Smooth muscle cell (in vitro differentiated cells): ENCODE measurements at regions not wholly inside any gene's neighbourhood (a gene's known extent, or its start where the extent isn't known, plus 50 kb on each side); places are given as distances from the start of the nearest gene placed in this dataset.

Experiments
- DNase-seq: peaks from one replicate; lab custom pipeline; 2025; ENCODE audit not compliant: unreplicated experiment; lab: John Stamatoyannopoulos, UW
- H2AFZ ChIP-seq: fragments of 200-600 bp; sonication (generic); 2 replicates; pipeline ENCODE4 v1.6.0; 2016; ENCODE audit warnings: antibody characterized with exemption, low read depth, mild to moderate bottlenecking
- H3F3A ChIP-seq: fragments of 200-600 bp; sonication (generic); 2 replicates; pipeline ENCODE4 v1.6.0; 2017; ENCODE audit warnings: antibody characterized with exemption, low read depth
- H3K27ac ChIP-seq: fragments of 200-600 bp; sonication (generic); 2 replicates; pipeline ENCODE4 v1.5.1; 2016; ENCODE audit warnings: low read depth, mild to moderate bottlenecking
- H3K27me3 ChIP-seq: fragments of 200-600 bp; sonication (generic); 2 replicates; pipeline ENCODE4 v1.6.1; 2016; ENCODE audit warnings: low read depth, mild to moderate bottlenecking
- H3K36me3 ChIP-seq: fragments of 200-600 bp; sonication (generic); 2 replicates; pipeline ENCODE4 v1.5.1; 2016; ENCODE audit warnings: low read depth
- H3K4me1 ChIP-seq: fragments of 200-600 bp; sonication (generic); 2 replicates; pipeline ENCODE4 v1.5.1; 2016; ENCODE audit warnings: low read depth
- H3K4me2 ChIP-seq: fragments of 200-600 bp; sonication (generic); 2 replicates; pipeline ENCODE4 v1.6.0; 2016; ENCODE audit warnings: mild to moderate bottlenecking
- H3K4me3 ChIP-seq: fragments of 200-600 bp; sonication (generic); 2 replicates; pipeline ENCODE4 v1.5.1; 2016; ENCODE audit warnings: mild to moderate bottlenecking
- H3K79me2 ChIP-seq: fragments of 200-600 bp; sonication (generic); 2 replicates; pipeline ENCODE4 v1.6.0; 2016; ENCODE audit warnings: low read depth, mild to moderate bottlenecking
- H3K9ac ChIP-seq: fragments of 200-600 bp; sonication (generic); 2 replicates; pipeline ENCODE4 v1.6.0; 2016; ENCODE audit warnings: low read depth
- H3K9me3 ChIP-seq: fragments of 200-600 bp; sonication (generic); replicated peaks from 2 replicates; pipeline ENCODE4 v1.5.1; 2016; ENCODE audit warnings: low read depth
- H4K20me1 ChIP-seq: fragments of 200-600 bp; sonication (generic); 2 replicates; pipeline ENCODE4 v1.6.0; 2016; ENCODE audit warnings: low read depth
- WGBS: methylation state at CpG from one replicate; pipeline ENCODE4 v1.1.7; 2016; ENCODE audit warnings: low lambda C conversion rate; 5-methylcytosine and 5-hydroxymethylcytosine counted together
- TF ChIP-seq, protein P1 (sequence below): fragments of 200-600 bp; sonication (generic); IDR thresholded peaks from 2 replicates; pipeline ENCODE4 v1.5.1; 2017; ENCODE audit warnings: borderline replicate concordance, mild to moderate bottlenecking, antibody characterized with exemption; ENCODE audit not compliant: insufficient read depth, poor library complexity, severe bottlenecking

DNA sequence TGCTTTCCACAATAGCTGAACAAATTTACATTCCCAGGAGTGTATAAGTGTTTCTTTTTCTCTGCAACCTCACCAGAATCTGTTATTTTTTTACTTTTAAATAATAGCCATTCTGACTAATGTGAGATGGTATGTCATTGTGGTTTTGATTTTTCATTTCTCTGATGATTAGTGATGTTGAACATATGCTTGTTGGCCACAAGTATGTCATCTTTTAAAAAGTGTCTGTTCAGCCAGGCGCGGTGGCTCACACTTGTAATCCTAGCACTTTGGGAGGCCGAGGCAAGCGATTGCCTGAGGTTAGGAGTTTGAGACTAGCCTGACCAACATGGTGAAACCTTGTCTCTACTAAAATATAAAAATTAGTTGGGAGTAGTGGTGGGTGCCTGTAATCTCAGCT is 619.3 kb downstream of the SI start:
- no peak overlapping the region for H3K9ac ChIP-seq
- H4K20me1 ChIP-seq, result no peaks in the 10 kb centered on the region
- no peak overlapping the region for H3K4me3 ChIP-seq
- no peak for DNase-seq
- WGBS, result 25% methylated on average over 4 of the region's 4 CpGs
- H3K9me3 ChIP-seq, result no peaks in the 10 kb centered on the region
- H3K4me2 ChIP-seq, result no peak overlapping the region
- H3K79me2 ChIP-seq, result no peaks in the 10 kb centered on the region
- no peaks in the 10 kb centered on the region for H3K4me1 ChIP-seq
- H2AFZ ChIP-seq, result no peak overlapping the region
- H3K27ac ChIP-seq, result no peak overlapping the region
- TF ChIP-seq, protein P1, sequence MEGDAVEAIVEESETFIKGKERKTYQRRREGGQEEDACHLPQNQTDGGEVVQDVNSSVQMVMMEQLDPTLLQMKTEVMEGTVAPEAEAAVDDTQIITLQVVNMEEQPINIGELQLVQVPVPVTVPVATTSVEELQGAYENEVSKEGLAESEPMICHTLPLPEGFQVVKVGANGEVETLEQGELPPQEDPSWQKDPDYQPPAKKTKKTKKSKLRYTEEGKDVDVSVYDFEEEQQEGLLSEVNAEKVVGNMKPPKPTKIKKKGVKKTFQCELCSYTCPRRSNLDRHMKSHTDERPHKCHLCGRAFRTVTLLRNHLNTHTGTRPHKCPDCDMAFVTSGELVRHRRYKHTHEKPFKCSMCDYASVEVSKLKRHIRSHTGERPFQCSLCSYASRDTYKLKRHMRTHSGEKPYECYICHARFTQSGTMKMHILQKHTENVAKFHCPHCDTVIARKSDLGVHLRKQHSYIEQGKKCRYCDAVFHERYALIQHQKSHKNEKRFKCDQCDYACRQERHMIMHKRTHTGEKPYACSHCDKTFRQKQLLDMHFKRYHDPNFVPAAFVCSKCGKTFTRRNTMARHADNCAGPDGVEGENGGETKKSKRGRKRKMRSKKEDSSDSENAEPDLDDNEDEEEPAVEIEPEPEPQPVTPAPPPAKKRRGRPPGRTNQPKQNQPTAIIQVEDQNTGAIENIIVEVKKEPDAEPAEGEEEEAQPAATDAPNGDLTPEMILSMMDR, result no peak
- no peaks in the 10 kb centered on the region for H3F3A ChIP-seq
- H3K27me3 ChIP-seq, result no peaks in the 10 kb centered on the region
- no peaks in the 10 kb centered on the region for H3K36me3 ChIP-seq

DNA sequence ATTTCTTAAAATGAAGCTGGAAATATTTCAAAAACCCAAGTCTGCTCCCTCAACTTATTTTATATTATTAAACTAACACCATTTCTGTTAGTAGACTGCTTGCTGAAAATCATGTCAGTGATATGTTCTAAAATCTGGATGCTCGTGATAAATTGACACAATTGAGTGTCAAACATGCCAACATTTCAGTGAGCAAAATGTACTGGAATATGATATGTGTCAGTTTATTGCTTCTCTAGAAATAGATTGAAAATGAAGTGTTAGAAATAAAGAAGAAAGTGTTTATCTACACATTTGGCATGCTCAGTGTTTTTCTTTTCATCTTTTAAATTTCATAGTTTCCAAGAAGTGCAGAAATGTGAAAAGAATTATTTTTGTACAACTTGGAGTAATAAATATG is 624.6 kb downstream of the SI start:
- Histone ChIP-seq H3K79me2 (no peaks in the 10 kb centered on the region), H2AFZ (no peak overlapping the region), H3K27ac (no peak overlapping the region), H4K20me1 (no peaks in the 10 kb centered on the region), H3K4me1 (no peaks in the 10 kb centered on the region), H3K4me2 (no peak overlapping the region), H3F3A (no peaks in the 10 kb centered on the region), H3K4me3 (no peak overlapping the region), H3K9ac (no peak overlapping the region), H3K36me3 (no peaks in the 10 kb centered on the region), H3K9me3 (no peaks in the 10 kb centered on the region), H3K27me3 (no peaks in the 10 kb centered on the region)
- TF ChIP-seq, protein P1, result no peak
- DNase-seq, result no peak
- WGBS, result 93% methylated on average over 1 of the region's 1 CpG

DNA sequence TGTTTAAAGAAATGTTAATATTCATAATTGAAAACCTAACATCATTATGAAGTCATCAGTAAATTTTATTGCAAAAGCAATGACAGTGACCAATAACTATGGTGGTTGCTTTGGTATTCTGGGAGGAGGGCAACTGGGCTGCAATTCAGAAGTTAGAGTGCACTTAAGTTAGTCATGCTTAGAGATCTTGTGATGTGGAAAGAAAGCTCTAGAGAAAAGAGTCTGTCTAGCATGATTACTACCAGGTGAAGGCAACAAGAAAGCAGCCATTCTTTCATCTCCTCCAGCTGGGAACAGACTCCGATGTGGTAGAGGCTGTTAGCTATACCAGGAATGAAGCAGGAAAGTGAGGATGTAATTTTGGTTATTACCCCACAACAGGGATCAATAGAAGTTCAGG is 625.6 kb downstream of the SI start:
- 81% methylated on average over 1 of the region's 1 CpG for WGBS
- H3K9me3 ChIP-seq, result no peaks in the 10 kb centered on the region
- H4K20me1 ChIP-seq, result no peaks in the 10 kb centered on the region
- H3K36me3 ChIP-seq, result no peaks in the 10 kb centered on the region
- no peaks in the 10 kb centered on the region for H3K27me3 ChIP-seq
- H3K4me2 ChIP-seq, result no peak overlapping the region
- H3K4me3 ChIP-seq, result no peak overlapping the region
- no peaks in the 10 kb centered on the region for H3K79me2 ChIP-seq
- no peaks in the 10 kb centered on the region for H3K4me1 ChIP-seq
- H2AFZ ChIP-seq, result no peak overlapping the region
- H3F3A ChIP-seq, result no peaks in the 10 kb centered on the region
- TF ChIP-seq, protein P1, result no peak
- no peak for DNase-seq
- H3K27ac ChIP-seq, result no peak overlapping the region
- no peak overlapping the region for H3K9ac ChIP-seq

DNA sequence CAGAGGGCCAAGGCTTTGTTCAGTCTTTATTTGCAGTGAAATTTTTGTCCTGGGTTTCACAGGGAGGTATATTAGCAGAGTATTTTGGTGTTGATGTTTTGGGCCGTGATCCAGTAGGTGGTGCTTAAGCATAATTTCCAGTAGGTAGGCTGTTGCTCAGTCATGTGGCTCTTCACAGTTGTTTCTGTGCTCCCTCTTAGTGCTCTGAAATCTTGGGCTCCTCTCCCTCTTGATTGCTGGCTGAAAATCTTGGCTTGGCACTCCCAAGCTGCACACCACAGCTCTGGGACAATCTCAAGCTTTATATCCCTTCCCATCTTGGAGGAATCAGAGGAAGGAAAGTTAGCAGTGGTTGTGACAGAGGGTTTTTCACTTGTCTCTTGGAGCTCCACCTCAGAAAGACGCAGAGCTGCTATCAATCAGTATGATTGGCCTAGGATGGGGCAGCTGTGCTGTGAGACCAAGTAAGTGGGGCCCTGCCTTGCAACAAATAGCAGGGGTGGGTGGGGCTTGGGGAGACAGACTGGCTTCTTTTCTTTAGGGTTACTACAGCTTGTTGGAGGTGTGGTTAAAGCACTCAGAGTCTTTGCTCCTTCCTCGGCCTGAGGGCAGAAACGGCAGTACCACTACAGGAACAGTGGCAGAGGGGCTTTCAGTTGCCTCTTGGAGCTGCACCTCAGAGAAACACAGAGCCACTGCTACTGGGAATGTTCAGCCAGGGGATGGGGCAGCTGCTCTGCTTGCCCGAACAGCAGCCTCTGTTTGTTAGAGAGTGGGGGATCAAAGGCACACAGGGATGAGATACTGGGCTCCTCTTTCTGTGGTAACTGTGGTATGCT is 627.0 kb downstream of the SI start:
- H3K4me3 ChIP-seq, result no peak overlapping the region
- H4K20me1 ChIP-seq, result no peaks in the 10 kb centered on the region
- no peaks in the 10 kb centered on the region for H3F3A ChIP-seq
- no peaks in the 10 kb centered on the region for H3K4me1 ChIP-seq
- H3K36me3 ChIP-seq, result no peaks in the 10 kb centered on the region
- WGBS, result 84% methylated on average over 5 of the region's 5 CpGs
- DNase-seq, result no peak
- no peak overlapping the region for H3K4me2 ChIP-seq
- peak overlapping the region; percentile 15 for H2AFZ ChIP-seq
- no peaks in the 10 kb centered on the region for H3K27me3 ChIP-seq
- no peaks in the 10 kb centered on the region for H3K79me2 ChIP-seq
- H3K27ac ChIP-seq, result no peak overlapping the region
- no peak overlapping the region for H3K9ac ChIP-seq
- TF ChIP-seq, protein P1, result no peak
- no peaks in the 10 kb centered on the region for H3K9me3 ChIP-seq
